ENCODE measurements at regions not wholly inside any gene's neighbourhood (a gene's known extent, or its start where the extent isn't known, plus 50 kb on each side); places are given as distances from the start of the nearest gene placed in this dataset.

GRCh38 chr9:106059886-106060285 is 365.5 kb downstream of the TMEM38B start:
- TF ChIP-seq POU6F1 (CRISPR knock-in tag; IDR thresholded peaks at IDR 0.05; ENCODE audit: borderline replicate concordance, low read depth) (no peak), CREB5 (CRISPR knock-in tag; IDR thresholded peaks at IDR 0.05; ENCODE audit: low read depth) (no peak), PATZ1 (CRISPR knock-in tag; IDR thresholded peaks at IDR 0.05; ENCODE audit: borderline replicate concordance) (no peak), ZFP3 (CRISPR knock-in tag; IDR thresholded peaks at IDR 0.05) (no peak), OSR1 (CRISPR knock-in tag; IDR thresholded peaks at IDR 0.05) (no peak), SNAI2 (CRISPR knock-in tag; IDR thresholded peaks at IDR 0.05) (no peak), ARNTL (CRISPR knock-in tag; IDR thresholded peaks at IDR 0.05; ENCODE audit: borderline replicate concordance, low read depth) (no peak), ZC3H10 (CRISPR knock-in tag; IDR thresholded peaks at IDR 0.05) (no peak), ZNF565 (CRISPR knock-in tag; conservative IDR thresholded peaks at IDR 0.05; ENCODE audit: low read depth) (no peak), RARB (CRISPR knock-in tag; IDR thresholded peaks at IDR 0.05) (no peak), GLIS3 (CRISPR knock-in tag; IDR thresholded peaks at IDR 0.05) (no peak), TSHZ2 (CRISPR knock-in tag; IDR thresholded peaks at IDR 0.05) (no peak), ZFP30 (CRISPR knock-in tag; IDR thresholded peaks at IDR 0.05) (no peak)
